ENCODE measurements at regions not wholly inside any gene's neighbourhood (a gene's known extent, or its start where the extent isn't known, plus 50 kb on each side); places are given as distances from the start of the nearest gene placed in this dataset.

DNA sequence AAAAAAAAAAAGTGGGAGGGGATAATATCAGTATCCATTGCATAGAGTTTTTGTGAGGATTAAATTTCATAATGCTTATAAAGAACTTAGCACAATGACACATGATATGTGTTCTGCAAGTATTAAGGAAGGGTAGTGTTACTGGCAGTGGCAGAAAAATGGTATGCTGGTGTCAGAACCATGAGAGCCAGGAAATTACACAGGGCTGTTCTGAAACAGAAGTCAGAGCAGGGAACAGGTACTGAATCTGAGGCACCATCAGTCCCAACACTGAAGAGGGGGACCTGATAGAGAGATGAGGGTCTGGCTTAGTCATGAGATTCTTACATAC lies 601.1 kb upstream of the GRIA3 start:
- ChIA-PET POLR2A (no interaction called here), CTCF (no interaction called here)
- Histone ChIP-seq H3K27ac (ENCODE audit: low read length) (no peak overlapping the region), H3K27me3 (ENCODE audit: control insufficient read depth, insufficient read depth, low read length) (no peaks in the 10 kb centered on the region), H3K4me3 (ENCODE audit: low read depth in 2 of 2, low read length in 2 of 2) (no peak overlapping the region), H3K9me3 (ENCODE audit: control insufficient read depth, insufficient read depth, low read depth, low read length) (no peaks in the 10 kb centered on the region), H3K36me3 (ENCODE audit: control insufficient read depth, insufficient read depth, low read length) (no peaks in the 10 kb centered on the region), H3K4me1 (ENCODE audit: control insufficient read depth, insufficient read depth, low read length) (no peaks in the 10 kb centered on the region)
- BruUV-seq (replicated peaks), result no TSS peak
- in situ Hi-C loops (cut with HindIII; ENCODE audit: low pct_unique_long_range_greater_than_20kb, low sequenced_read_pairs) (no loop called here), intact Hi-C loops (cut with micrococcal nuclease; ENCODE audit: unreplicated experiment) (no loop called here)
- DNase-seq (ENCODE audit: low read depth, low spot score) (no peak), ATAC-seq (no peak)
- TF ChIP-seq POLR2AphosphoS5 (IDR thresholded peaks at IDR 0.05; ENCODE audit: low read depth, low read length) (no peak), TCF7L2 (IDR thresholded peaks at IDR 0.05; ENCODE audit: low read depth, low read length) (no peak)
- TF ChIP-seq, protein P1, sequence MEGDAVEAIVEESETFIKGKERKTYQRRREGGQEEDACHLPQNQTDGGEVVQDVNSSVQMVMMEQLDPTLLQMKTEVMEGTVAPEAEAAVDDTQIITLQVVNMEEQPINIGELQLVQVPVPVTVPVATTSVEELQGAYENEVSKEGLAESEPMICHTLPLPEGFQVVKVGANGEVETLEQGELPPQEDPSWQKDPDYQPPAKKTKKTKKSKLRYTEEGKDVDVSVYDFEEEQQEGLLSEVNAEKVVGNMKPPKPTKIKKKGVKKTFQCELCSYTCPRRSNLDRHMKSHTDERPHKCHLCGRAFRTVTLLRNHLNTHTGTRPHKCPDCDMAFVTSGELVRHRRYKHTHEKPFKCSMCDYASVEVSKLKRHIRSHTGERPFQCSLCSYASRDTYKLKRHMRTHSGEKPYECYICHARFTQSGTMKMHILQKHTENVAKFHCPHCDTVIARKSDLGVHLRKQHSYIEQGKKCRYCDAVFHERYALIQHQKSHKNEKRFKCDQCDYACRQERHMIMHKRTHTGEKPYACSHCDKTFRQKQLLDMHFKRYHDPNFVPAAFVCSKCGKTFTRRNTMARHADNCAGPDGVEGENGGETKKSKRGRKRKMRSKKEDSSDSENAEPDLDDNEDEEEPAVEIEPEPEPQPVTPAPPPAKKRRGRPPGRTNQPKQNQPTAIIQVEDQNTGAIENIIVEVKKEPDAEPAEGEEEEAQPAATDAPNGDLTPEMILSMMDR (IDR thresholded peaks at IDR 0.05), result no peak

DNA sequence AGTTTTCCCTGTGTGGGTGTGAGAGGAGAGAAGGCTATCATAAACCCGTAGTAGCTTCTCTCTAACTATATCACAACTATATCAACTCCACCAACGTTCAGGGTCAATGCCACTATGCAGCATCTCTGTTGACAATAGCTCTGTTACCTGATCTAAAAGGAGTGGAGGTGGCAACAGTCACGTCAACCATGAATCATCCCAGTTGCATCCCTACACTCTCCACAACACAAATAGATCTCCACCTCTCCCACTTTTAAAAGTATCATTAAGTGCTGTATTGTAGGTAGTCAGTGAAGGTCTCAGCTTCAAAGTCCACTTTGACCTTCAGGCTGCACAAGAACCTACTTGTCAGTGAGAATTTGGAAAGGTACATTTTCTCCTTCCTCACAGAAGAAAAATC lies 600.5 kb upstream of the GRIA3 start:
- no peak overlapping the region for H3K27ac ChIP-seq (ENCODE audit: low read length)
- no peaks in the 10 kb centered on the region for H3K36me3 ChIP-seq (ENCODE audit: control insufficient read depth, insufficient read depth, low read length)
- no peak for DNase-seq (ENCODE audit: low read depth, low spot score)
- no peaks in the 10 kb centered on the region for H3K9me3 ChIP-seq (ENCODE audit: control insufficient read depth, insufficient read depth, low read depth, low read length)
- no peak for ATAC-seq
- ChIA-PET CTCF (no interaction called here), POLR2A (no interaction called here)
- intact Hi-C loops (cut with micrococcal nuclease; ENCODE audit: unreplicated experiment), result no loop called here
- no TSS peak for BruUV-seq (replicated peaks)
- TF ChIP-seq, protein P2, sequence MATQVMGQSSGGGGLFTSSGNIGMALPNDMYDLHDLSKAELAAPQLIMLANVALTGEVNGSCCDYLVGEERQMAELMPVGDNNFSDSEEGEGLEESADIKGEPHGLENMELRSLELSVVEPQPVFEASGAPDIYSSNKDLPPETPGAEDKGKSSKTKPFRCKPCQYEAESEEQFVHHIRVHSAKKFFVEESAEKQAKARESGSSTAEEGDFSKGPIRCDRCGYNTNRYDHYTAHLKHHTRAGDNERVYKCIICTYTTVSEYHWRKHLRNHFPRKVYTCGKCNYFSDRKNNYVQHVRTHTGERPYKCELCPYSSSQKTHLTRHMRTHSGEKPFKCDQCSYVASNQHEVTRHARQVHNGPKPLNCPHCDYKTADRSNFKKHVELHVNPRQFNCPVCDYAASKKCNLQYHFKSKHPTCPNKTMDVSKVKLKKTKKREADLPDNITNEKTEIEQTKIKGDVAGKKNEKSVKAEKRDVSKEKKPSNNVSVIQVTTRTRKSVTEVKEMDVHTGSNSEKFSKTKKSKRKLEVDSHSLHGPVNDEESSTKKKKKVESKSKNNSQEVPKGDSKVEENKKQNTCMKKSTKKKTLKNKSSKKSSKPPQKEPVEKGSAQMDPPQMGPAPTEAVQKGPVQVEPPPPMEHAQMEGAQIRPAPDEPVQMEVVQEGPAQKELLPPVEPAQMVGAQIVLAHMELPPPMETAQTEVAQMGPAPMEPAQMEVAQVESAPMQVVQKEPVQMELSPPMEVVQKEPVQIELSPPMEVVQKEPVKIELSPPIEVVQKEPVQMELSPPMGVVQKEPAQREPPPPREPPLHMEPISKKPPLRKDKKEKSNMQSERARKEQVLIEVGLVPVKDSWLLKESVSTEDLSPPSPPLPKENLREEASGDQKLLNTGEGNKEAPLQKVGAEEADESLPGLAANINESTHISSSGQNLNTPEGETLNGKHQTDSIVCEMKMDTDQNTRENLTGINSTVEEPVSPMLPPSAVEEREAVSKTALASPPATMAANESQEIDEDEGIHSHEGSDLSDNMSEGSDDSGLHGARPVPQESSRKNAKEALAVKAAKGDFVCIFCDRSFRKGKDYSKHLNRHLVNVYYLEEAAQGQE (IDR thresholded peaks at IDR 0.05; ENCODE audit: insufficient read depth in 1 of 2, low read depth in 2 of 2, low read length in 1 of 2), result no peak
- TF ChIP-seq TCF7L2 (IDR thresholded peaks at IDR 0.05; ENCODE audit: low read depth, low read length), result no peak
- TF ChIP-seq POLR2AphosphoS5 (IDR thresholded peaks at IDR 0.05; ENCODE audit: low read depth, low read length), result no peak
- no peak for TF ChIP-seq SIN3A (IDR thresholded peaks at IDR 0.05; ENCODE audit: borderline replicate concordance, insufficient read depth, low read depth, low read length)
- TF ChIP-seq, protein P1 (IDR thresholded peaks at IDR 0.05), result no peak
- H3K4me1 ChIP-seq (ENCODE audit: control insufficient read depth, insufficient read depth, low read length), result no peaks in the 10 kb centered on the region
- no peak overlapping the region for H3K4me3 ChIP-seq (ENCODE audit: low read depth in 2 of 2, low read length in 2 of 2)
- in situ Hi-C loops (cut with HindIII; ENCODE audit: low pct_unique_long_range_greater_than_20kb, low sequenced_read_pairs), result no loop called here
- H3K27me3 ChIP-seq (ENCODE audit: control insufficient read depth, insufficient read depth, low read length), result no peaks in the 10 kb centered on the region

DNA sequence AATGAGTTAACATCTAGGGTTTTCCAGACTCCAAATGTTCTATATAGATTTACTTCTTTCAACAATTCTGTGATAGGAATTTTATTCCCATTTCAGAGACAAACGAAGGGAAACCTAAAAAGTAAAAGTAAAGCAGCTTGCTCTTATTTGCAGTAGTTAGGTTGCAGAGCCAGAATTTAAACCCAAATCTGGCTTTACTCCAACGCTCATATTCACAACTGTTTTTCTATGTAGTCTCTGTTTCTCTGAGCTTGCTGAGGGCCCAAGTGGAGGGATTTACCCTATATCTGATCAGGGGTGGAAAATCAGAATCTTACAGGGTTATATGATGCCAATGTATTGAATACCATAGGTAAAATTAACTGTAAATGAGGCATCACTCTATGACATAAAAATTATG lies 599.1 kb upstream of the GRIA3 start:
- Histone ChIP-seq H3K9me3 (ENCODE audit: control insufficient read depth, insufficient read depth, low read depth, low read length) (no peaks in the 10 kb centered on the region), H3K27me3 (ENCODE audit: control insufficient read depth, insufficient read depth, low read length) (no peaks in the 10 kb centered on the region), H3K27ac (ENCODE audit: low read length) (no peak overlapping the region), H3K36me3 (ENCODE audit: control insufficient read depth, insufficient read depth, low read length) (no peaks in the 10 kb centered on the region), H3K4me3 (ENCODE audit: low read depth in 2 of 2, low read length in 2 of 2) (no peak overlapping the region), H3K4me1 (ENCODE audit: control insufficient read depth, insufficient read depth, low read length) (no peaks in the 10 kb centered on the region)
- ATAC-seq (no peak), DNase-seq (ENCODE audit: low read depth, low spot score) (no peak)
- in situ Hi-C loops (cut with HindIII; ENCODE audit: low pct_unique_long_range_greater_than_20kb, low sequenced_read_pairs) (no loop called here), intact Hi-C loops (cut with micrococcal nuclease; ENCODE audit: unreplicated experiment) (no loop called here)
- TF ChIP-seq POLR2AphosphoS5 (IDR thresholded peaks at IDR 0.05; ENCODE audit: low read depth, low read length) (no peak), TCF7L2 (IDR thresholded peaks at IDR 0.05; ENCODE audit: low read depth, low read length) (no peak), SIN3A (IDR thresholded peaks at IDR 0.05; ENCODE audit: borderline replicate concordance, insufficient read depth, low read depth, low read length) (no peak)
- TF ChIP-seq, protein P2 (IDR thresholded peaks at IDR 0.05; ENCODE audit: insufficient read depth in 1 of 2, low read depth in 2 of 2, low read length in 1 of 2), result no peak
- TF ChIP-seq, protein P1 (IDR thresholded peaks at IDR 0.05), result no peak
- POLR2A ChIA-PET, result no interaction called here
- BruUV-seq (replicated peaks), result no TSS peak
- CTCF ChIA-PET, result no interaction called here

Data from Panc1 (cell line).